HCT116 (cell line): ENCODE measurements at regions not wholly inside any gene's neighbourhood (a gene's known extent, or its start where the extent isn't known, plus 50 kb on each side); places are given as distances from the start of the nearest gene placed in this dataset.

ENCODE experiments used
- ATAC-seq: fragments of 200-7000 bp; cut with Tn5 transposase; 2 replicates; pipeline ENCODE4 v1.9.1; 2020; ENCODE audit warnings: mild to moderate bottlenecking, moderate library complexity
- BruUV-seq: library from RNA; stranded (reverse); fragments of 400-500 nt; replicated peaks from 2 replicates; lab custom pipeline; 2021; lab: Mats Ljungman, UMichigan
- CTCF ChIA-PET: fragments of 300-600 bp; sonication (Branson Sonifier 250); formaldehyde crosslinking; loops from one replicate; lab custom pipeline; 2021; ENCODE audit warnings: antibody characterized with exemption; lab: Charles Lee
- POLR2A ChIA-PET: fragments of 300-600, 350-600 bp; sonication (Branson Sonifier 250); formaldehyde crosslinking; loops from one replicate; lab custom pipeline; 2021; ENCODE audit warnings: antibody characterized with exemption; lab: Charles Lee
- RAD21 ChIA-PET, 2 experiments: fragments of 300-600 bp; sonication (Branson Sonifier 250); formaldehyde crosslinking; loops; one replicate each; lab custom pipeline; 2023; ENCODE audit warnings: low total read pairs in 2 of 2; ENCODE audit not compliant: uncharacterized antibody in 2 of 2, unreplicated experiment in 2 of 2, low non-redundant PET in 1 of 2; lab: Charles Lee
- DNase-seq: peaks from one replicate; pipeline ENCODE4 v3.0.0-alpha.2; 2010; ENCODE audit warnings: low read depth, low spot score
- H2AFZ ChIP-seq: fragments of 200-600 bp; shearing (Covaris generic), sonication (generic); 2 replicates; pipeline ENCODE4 v1.6.1; 2017; ENCODE audit warnings: low read depth, mixed run types, mixed read lengths, antibody characterized with exemption, low read length; ENCODE audit not compliant: poor library complexity, severe bottlenecking
- H3K27ac ChIP-seq: 2 replicates; pipeline ENCODE4 v1.5.1; 2012; ENCODE audit warnings: low read depth, low read length
- H3K27me3 ChIP-seq: fragments of 200-600 bp; sonication (generic); 2 replicates; pipeline ENCODE4 v1.6.1; 2016; ENCODE audit warnings: mixed run types, low read length, mixed read lengths; ENCODE audit not compliant: insufficient read depth
- H3K36me3 ChIP-seq, 2 experiments: fragments of 200-500 bp in 1 of 2; fragments of 200-600 bp in 1 of 2; sonication (Bioruptor generic) in 1 of 2; sonication (generic) in 1 of 2; 2 replicates each; pipeline versions ENCODE4 v1.5.1 to v1.6.1; 2014 to 2016; ENCODE audit warnings: low read length in 2 of 2, inconsistent platforms in 1 of 2, mixed read lengths in 1 of 2, mixed run types in 1 of 2; ENCODE audit not compliant: insufficient read depth in 2 of 2, control insufficient read depth in 1 of 2
- H3K4me1 ChIP-seq, 2 experiments: fragments of 200-600 bp in 1 of 2; sonication (generic) in 1 of 2; 2 replicates each; pipeline versions ENCODE4 v1.5.1 to v1.6.1; 2012 to 2017; ENCODE audit warnings: low read length in 2 of 2, inconsistent platforms in 1 of 2, mild to moderate bottlenecking in 1 of 2, mixed read lengths in 1 of 2, mixed run types in 1 of 2, moderate library complexity in 1 of 2; ENCODE audit not compliant: insufficient read depth in 2 of 2, control insufficient read depth in 1 of 2
- H3K4me2 ChIP-seq: fragments of 200-600 bp; sonication (generic); 2 replicates; pipeline ENCODE4 v1.6.1; 2017; ENCODE audit warnings: mixed run types, low read length, mixed read lengths
- H3K4me3 ChIP-seq, 2 experiments: fragments of 200-600 bp in 1 of 2; sonication (generic) in 1 of 2; replicated peaks in 1 of 2; 2 replicates each; pipeline ENCODE4 v1.5.1; 2011 to 2016; ENCODE audit warnings: low read length in 2 of 2, control low read depth in 1 of 2, low read depth in 1 of 2, mild to moderate bottlenecking in 1 of 2, mixed read lengths in 1 of 2, mixed run types in 1 of 2
- H3K79me2 ChIP-seq: fragments of 200-600 bp; sonication (generic); 2 replicates; pipeline ENCODE4 v1.6.1; 2017; ENCODE audit warnings: mild to moderate bottlenecking, mixed run types, low read length, moderate library complexity, mixed read lengths; ENCODE audit not compliant: insufficient read depth
- H3K9ac ChIP-seq: fragments of 200-600 bp; sonication (generic); 2 replicates; pipeline ENCODE4 v1.6.1; 2016; ENCODE audit warnings: low read length, mixed read lengths
- H3K9me2 ChIP-seq: fragments of 200-600 bp; sonication (generic), shearing (Covaris generic); 2 replicates; pipeline ENCODE4 v1.6.1; 2017; ENCODE audit warnings: mixed run types, mild to moderate bottlenecking, moderate library complexity; ENCODE audit not compliant: insufficient read depth
- H3K9me3 ChIP-seq, 2 experiments: fragments of 200-500 bp in 1 of 2; fragments of 200-600 bp in 1 of 2; sonication (Bioruptor generic) in 1 of 2; sonication (generic) in 1 of 2; 2 replicates each; pipeline ENCODE4 v1.6.1; 2014 to 2017; ENCODE audit warnings: low read length in 2 of 2, mixed read lengths in 2 of 2, inconsistent platforms in 1 of 2, low read depth in 1 of 2, mild to moderate bottlenecking in 1 of 2, mixed run types in 1 of 2, moderate library complexity in 1 of 2; ENCODE audit not compliant: control insufficient read depth in 1 of 2, insufficient read depth in 1 of 2
- H4K20me1 ChIP-seq: fragments of 200-600 bp; sonication (generic), shearing (Covaris generic); 2 replicates; pipeline ENCODE4 v1.6.1; 2017; ENCODE audit warnings: mixed run types, mild to moderate bottlenecking, moderate library complexity; ENCODE audit not compliant: insufficient read depth
- CBX3 ChIP-seq: IDR thresholded peaks from 2 replicates; pipeline ENCODE4 v1.6.1; 2012; ENCODE audit warnings: low read depth
- CEBPB ChIP-seq: IDR thresholded peaks from 2 replicates; pipeline ENCODE4 v1.6.1; 2012; ENCODE audit warnings: low read depth
- EGR1 ChIP-seq: IDR thresholded peaks from 2 replicates; pipeline ENCODE4 v1.6.1; 2012; ENCODE audit warnings: low read depth
- ELF1 ChIP-seq: IDR thresholded peaks from 2 replicates; pipeline ENCODE4 v1.6.1; 2012; ENCODE audit warnings: low read depth, borderline replicate concordance
- EZH2 ChIP-seq: fragments of 200-600 bp; sonication (generic); IDR thresholded peaks from 2 replicates; pipeline ENCODE4 v1.6.1; 2017; ENCODE audit warnings: antibody characterized with exemption, mixed run types
- EZH2phosphoT487 ChIP-seq: fragments of 200-600 bp; IDR thresholded peaks from 2 replicates; pipeline ENCODE4 v1.6.1; 2018; ENCODE audit warnings: antibody characterized with exemption, borderline replicate concordance
- FOSL1 ChIP-seq: IDR thresholded peaks from 2 replicates; pipeline ENCODE4 v1.6.1; 2012; ENCODE audit warnings: low read depth
- JUND ChIP-seq: IDR thresholded peaks from 2 replicates; pipeline ENCODE4 v1.6.1; 2012
- POLR2A ChIP-seq: IDR thresholded peaks from 2 replicates; pipeline ENCODE4 v1.7.0; 2011; ENCODE audit warnings: borderline replicate concordance; ENCODE audit not compliant: insufficient read depth, insufficient read length; ENCODE audit errors: extremely low read depth
- POLR2AphosphoS5 ChIP-seq: IDR thresholded peaks from 2 replicates; pipeline ENCODE4 v1.6.1; 2011; ENCODE audit warnings: mild to moderate bottlenecking, low read depth, low read length, moderate library complexity
- RAD21 ChIP-seq: IDR thresholded peaks from 2 replicates; pipeline ENCODE4 v1.6.1; 2012; ENCODE audit warnings: low read depth, mild to moderate bottlenecking
- SIN3A ChIP-seq: IDR thresholded peaks from 2 replicates; pipeline ENCODE4 v1.6.1; 2012; ENCODE audit warnings: low read depth
- SP1 ChIP-seq: IDR thresholded peaks from 2 replicates; pipeline ENCODE4 v1.6.1; 2012; ENCODE audit warnings: low read depth
- TCF7L2 ChIP-seq: IDR thresholded peaks from 2 replicates; pipeline ENCODE4 v1.7.0; 2011; ENCODE audit warnings: borderline replicate concordance, inconsistent platforms; ENCODE audit not compliant: insufficient read depth, insufficient read length; ENCODE audit errors: extremely low read depth
- YY1 ChIP-seq: IDR thresholded peaks from 2 replicates; pipeline ENCODE4 v1.6.1; 2011; ENCODE audit warnings: low read length, low read depth, moderate library complexity, mild to moderate bottlenecking; ENCODE audit not compliant: insufficient replicate concordance; ENCODE audit errors: extremely low read depth
- ZFX ChIP-seq: fragments of 450-650 bp; IDR thresholded peaks from 2 replicates; pipeline ENCODE4 v1.6.1; 2017
- intact Hi-C: fragments of 100-400 bp; cut with micrococcal nuclease; formaldehyde crosslinking; loops from 2 replicates; pipeline ENCODE4 v1.10.0; 2022
- TF ChIP-seq, protein P1 (sequence below): IDR thresholded peaks from 2 replicates; pipeline ENCODE4 v1.6.1; 2011; ENCODE audit warnings: mild to moderate bottlenecking, low read length, moderate library complexity; ENCODE audit not compliant: insufficient replicate concordance; ENCODE audit errors: extremely low read depth
- TF ChIP-seq, protein P2 (sequence below): IDR thresholded peaks from 2 replicates; pipeline ENCODE4 v1.6.1; 2012
- TF ChIP-seq, protein P3 (sequence below): IDR thresholded peaks from 2 replicates; pipeline ENCODE4 v1.6.1; 2012
- TF ChIP-seq, protein P4 (sequence below), 3 experiments: fragments of 200-600 bp in 1 of 3; sonication (generic) in 1 of 3; IDR thresholded peaks in 2 of 3; conservative IDR thresholded peaks in 1 of 3; 2 replicates each; pipeline ENCODE4 v1.5.1; 2012 to 2017; ENCODE audit warnings: low read depth in 2 of 3, low read length in 2 of 3, antibody characterized with exemption in 1 of 3, borderline replicate concordance in 1 of 3, control low read depth in 1 of 3, mild to moderate bottlenecking in 1 of 3, mixed read lengths in 1 of 3, mixed run types in 1 of 3, moderate library complexity in 1 of 3; ENCODE audit not compliant: insufficient read depth in 1 of 3

DNA sequence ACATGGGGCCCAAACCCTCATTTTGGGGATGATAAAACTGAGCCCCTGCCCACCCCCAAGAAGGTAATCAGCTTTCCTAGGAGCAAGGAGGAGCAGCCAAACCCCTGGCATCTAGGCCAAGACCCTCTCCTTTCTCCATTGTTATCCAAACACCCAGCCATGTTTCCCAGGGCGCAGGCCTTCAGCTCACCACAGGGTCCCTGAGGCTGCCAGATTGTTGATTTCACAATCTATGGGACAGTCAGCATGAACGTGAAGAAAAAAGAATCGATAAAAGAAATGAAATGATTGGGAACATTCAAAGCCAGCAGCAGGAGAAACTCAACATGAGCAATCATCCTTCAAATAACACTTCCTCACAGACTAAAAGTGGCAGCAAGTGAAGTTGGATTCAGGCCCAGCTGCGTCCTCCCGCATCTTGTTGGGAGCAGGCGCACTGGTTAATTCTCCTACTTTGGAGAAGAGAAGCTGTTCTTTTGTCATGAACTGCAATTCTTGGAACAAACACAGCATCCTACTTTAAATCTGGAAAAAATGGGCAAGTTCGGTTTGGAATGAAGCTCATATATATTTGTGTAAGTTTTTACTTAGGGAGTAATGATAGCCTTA, 241.8 kb upstream of the PRDM1 start:
- ChIA-PET RAD21 (no interaction called here), POLR2A (no interaction called here)
- BruUV-seq: no TSS peak
- Histone ChIP-seq H3K36me3 (no peaks in the 10 kb centered on the region), H3K9me2 (no peaks in the 10 kb centered on the region), H3K27ac (no peak overlapping the region), H3K9ac (no peak overlapping the region)
- TF ChIP-seq, protein P1, sequence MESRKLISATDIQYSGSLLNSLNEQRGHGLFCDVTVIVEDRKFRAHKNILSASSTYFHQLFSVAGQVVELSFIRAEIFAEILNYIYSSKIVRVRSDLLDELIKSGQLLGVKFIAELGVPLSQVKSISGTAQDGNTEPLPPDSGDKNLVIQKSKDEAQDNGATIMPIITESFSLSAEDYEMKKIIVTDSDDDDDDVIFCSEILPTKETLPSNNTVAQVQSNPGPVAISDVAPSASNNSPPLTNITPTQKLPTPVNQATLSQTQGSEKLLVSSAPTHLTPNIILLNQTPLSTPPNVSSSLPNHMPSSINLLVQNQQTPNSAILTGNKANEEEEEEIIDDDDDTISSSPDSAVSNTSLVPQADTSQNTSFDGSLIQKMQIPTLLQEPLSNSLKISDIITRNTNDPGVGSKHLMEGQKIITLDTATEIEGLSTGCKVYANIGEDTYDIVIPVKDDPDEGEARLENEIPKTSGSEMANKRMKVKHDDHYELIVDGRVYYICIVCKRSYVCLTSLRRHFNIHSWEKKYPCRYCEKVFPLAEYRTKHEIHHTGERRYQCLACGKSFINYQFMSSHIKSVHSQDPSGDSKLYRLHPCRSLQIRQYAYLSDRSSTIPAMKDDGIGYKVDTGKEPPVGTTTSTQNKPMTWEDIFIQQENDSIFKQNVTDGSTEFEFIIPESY: no peak
- TF ChIP-seq EZH2phosphoT487 (no peak), SIN3A (no peak), ELF1 (no peak), SP1 (no peak), EGR1 (no peak), POLR2AphosphoS5 (no peak), CBX3 (no peak), CEBPB (no peak), FOSL1 (no peak), POLR2A (no peak), TCF7L2 (no peak), JUND (no peak), RAD21 (no peak), YY1 (no peak), ZFX (no peak), EZH2 (no peak)
- TF ChIP-seq, protein P2, sequence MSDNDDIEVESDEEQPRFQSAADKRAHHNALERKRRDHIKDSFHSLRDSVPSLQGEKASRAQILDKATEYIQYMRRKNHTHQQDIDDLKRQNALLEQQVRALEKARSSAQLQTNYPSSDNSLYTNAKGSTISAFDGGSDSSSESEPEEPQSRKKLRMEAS: no peak
- TF ChIP-seq, protein P3, sequence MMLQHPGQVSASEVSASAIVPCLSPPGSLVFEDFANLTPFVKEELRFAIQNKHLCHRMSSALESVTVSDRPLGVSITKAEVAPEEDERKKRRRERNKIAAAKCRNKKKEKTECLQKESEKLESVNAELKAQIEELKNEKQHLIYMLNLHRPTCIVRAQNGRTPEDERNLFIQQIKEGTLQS: no peak
- TF ChIP-seq, protein P4, sequence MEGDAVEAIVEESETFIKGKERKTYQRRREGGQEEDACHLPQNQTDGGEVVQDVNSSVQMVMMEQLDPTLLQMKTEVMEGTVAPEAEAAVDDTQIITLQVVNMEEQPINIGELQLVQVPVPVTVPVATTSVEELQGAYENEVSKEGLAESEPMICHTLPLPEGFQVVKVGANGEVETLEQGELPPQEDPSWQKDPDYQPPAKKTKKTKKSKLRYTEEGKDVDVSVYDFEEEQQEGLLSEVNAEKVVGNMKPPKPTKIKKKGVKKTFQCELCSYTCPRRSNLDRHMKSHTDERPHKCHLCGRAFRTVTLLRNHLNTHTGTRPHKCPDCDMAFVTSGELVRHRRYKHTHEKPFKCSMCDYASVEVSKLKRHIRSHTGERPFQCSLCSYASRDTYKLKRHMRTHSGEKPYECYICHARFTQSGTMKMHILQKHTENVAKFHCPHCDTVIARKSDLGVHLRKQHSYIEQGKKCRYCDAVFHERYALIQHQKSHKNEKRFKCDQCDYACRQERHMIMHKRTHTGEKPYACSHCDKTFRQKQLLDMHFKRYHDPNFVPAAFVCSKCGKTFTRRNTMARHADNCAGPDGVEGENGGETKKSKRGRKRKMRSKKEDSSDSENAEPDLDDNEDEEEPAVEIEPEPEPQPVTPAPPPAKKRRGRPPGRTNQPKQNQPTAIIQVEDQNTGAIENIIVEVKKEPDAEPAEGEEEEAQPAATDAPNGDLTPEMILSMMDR (IDR thresholded peaks at IDR 0.05 in 2 of 3, conservative IDR thresholded peaks at IDR 0.05 in 1 of 3; ENCODE audit: borderline replicate concordance in 1 of 3, insufficient read depth in 1 of 3, low read depth in 2 of 3, low read length in 2 of 3): no peak
- TF ChIP-seq, all 23 proteins: peak for 0
- no peak overlapping the region for H2AFZ ChIP-seq
- DNase-seq (no peak), ATAC-seq (no peak)
- intact Hi-C loops: no loop called here
- no peaks in the 10 kb centered on the region for H3K27me3 ChIP-seq
- CTCF ChIA-PET: no interaction called here
- H3K79me2 ChIP-seq: no peaks in the 10 kb centered on the region
- no peak overlapping the region for H3K4me3 ChIP-seq
- no peaks in the 10 kb centered on the region for H4K20me1 ChIP-seq
- no peaks in the 10 kb centered on the region for H3K9me3 ChIP-seq
- no peaks in the 10 kb centered on the region for H3K4me1 ChIP-seq
- no peak overlapping the region for H3K4me2 ChIP-seq
